Sciatic nerve (tissue), 2 donors: ENCODE measurements at regions not wholly inside any gene's neighbourhood (a gene's known extent, or its start where the extent isn't known, plus 50 kb on each side); places are given as distances from the start of the nearest gene placed in this dataset.
"Not testable (repeated sequence)": the region's sequence is repeated elsewhere in the genome, so short reads cannot be mapped to it uniquely, and the experiment has no call there.

Experiments used
- ATAC-seq: fragments of 200-7000 bp; cut with Tn5 transposase; one replicate; pipeline ENCODE4 v1.9.1; 2020; ENCODE audit warnings: mild to moderate bottlenecking, moderate library complexity
- DNase-seq: peaks from one replicate; pipeline ENCODE4 v3.0.0-alpha.2; 2020; ENCODE audit warnings: low spot score
- intact Hi-C: fragments of 100-400 bp; cut with DNase I; formaldehyde crosslinking; loops from one replicate; pipeline ENCODE4 v1.14.2; 2022
- donor health status: DM: no; HTN: no; CAD: no.
- donor health status: DM: no; HTN: no; CAD: no.

DNA sequence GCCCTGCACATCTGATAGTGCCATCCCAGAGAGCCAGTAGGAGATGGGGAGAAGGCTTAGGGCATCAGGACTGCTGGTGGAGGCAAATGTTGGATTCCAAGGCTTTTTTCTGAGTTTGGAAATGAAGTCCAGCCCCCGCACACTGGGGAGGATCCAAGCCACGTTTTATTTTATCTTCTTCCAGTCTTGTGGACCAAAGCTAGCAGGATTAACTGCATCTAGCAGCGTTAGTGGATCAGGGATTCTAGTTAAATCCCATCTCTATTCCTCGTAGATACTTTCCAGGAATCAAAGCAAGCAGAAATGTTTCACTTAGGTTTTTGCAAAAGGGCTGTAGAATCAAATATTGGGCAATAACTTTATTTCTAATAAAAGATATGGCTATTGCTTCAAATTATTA, 114.7 kb upstream of the OR13F1 start:
- ATAC-seq (no peak), DNase-seq (no peak)
- intact Hi-C loops = no loop called here

DNA sequence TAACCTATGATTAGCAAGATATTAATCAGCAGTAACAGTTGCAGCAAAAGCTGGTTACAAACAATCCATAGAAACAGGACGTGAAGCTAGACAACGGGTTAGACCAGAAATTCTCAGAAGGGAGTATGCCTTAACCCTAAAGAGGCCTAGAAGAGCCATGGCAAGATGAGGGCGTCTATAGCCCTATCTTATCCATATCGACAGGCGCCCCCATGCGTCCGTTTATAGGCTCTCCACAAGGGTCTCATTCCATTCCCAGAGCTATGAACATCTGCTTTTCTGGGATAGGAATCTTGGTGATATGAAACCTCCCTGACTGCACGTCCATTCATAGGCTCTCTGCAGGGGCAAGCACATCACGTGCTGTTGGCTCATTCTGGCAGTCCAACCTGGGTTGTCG, 109.2 kb upstream of the OR13F1 start:
- DNase-seq, ATAC-seq, intact Hi-C loops: not testable (repeated sequence)

DNA sequence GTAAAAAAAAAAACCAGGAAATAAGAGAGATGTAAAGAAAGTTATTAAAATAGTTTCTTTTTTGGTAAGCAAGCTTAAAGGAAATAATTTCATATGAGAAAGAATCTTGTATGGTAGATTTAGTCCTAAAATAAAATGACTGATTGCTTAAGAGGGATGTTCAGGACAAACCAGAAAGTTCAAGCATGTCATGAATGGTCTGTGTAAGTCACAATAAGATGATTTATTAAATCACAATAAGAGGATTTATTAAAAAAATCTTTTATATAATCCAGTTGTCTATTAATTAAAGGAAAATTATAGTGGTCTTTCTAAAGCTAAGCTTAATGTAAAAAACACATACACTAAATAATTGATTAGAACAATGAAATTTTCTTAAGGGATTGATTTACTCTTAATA, 91.8 kb upstream of the OR13F1 start:
- intact Hi-C loops = no loop called here
- ATAC-seq = no peak

DNA sequence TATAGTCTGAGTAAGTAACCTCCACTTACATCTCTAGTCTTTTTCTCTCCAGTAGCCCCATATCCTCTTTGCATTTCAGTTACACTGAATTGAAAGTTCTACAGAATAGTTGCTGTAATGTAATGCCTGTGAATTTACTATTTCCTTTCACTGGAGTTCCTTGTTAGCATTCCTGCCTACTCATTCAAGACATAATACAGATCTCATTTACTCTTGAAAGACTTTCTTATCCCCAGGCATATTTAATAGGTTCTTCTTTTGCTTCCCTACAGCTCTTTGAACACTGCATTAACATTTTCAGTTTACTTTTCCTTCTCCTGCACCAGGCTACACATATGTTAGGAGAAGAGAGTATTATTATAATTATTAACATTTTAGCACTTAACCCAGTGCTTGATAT, 87.6 kb upstream of the OR13F1 start:
- ATAC-seq (no peak), DNase-seq (no peak)
- intact Hi-C loops = no loop called here

More for the DNA sequence above, 91.8 kb upstream of the OR13F1 start:
- no peak for DNase-seq

GRCh38 chr9:104417296-104417695, 86.8 kb upstream of the OR13F1 start:
- ATAC-seq = no peak
- intact Hi-C loops = no loop called here
- no peak for DNase-seq

- intact Hi-C loops = no loop called here
- DNase-seq (no peak), ATAC-seq (no peak)
These were observed 75.0 kb upstream of the OR13F1 start for GRCh38 chr9:104429031-104429546.

DNA sequence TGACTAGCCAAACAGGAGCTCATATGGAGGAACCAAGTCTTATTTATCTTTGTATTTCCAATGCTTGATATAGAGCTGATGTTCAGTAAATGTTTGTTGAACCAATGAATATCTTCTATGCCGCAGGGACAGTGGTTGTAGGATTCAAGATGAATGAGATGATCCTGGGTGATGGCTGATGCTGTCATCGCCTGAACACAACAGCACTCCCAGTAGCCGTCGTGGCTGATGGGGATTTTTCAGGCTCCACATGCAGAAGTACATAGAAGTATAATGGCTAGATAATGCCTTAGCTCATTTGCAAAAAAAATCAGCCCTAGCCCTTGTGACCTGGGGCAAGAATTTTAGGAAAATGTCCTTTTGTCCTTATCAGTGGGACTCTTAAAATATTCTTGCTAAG, 69.0 kb upstream of the OR13F1 start:
- ATAC-seq (no peak), DNase-seq (no peak)
- intact Hi-C loops = no loop called here

GRCh38 chr9:104448036-104448435, 56.0 kb upstream of the OR13F1 start:
- intact Hi-C loops = no loop called here

More at GRCh38 chr9:104448036-104448435, 56.0 kb upstream of the OR13F1 start:
- DNase-seq (no peak), ATAC-seq (no peak)
